ENCODE measurements at regions not wholly inside any gene's neighbourhood (a gene's known extent, or its start where the extent isn't known, plus 50 kb on each side); places are given as distances from the start of the nearest gene placed in this dataset.

GRCh38 chr21:33135925-33136324 is 66.0 kb downstream of the OLIG1 start:
- Histone ChIP-seq H3K36me3 (ENCODE audit: insufficient read depth, low read length) (no peaks in the 10 kb centered on the region), H4K20me1 (ENCODE audit: insufficient read depth, low read length) (no peaks in the 10 kb centered on the region), H3K4me1 (ENCODE audit: insufficient read depth, low read length) (no peaks in the 10 kb centered on the region), H3K79me2 (ENCODE audit: insufficient read depth, low read length) (no peaks in the 10 kb centered on the region), H3K4me3 (ENCODE audit: insufficient read depth, low read depth, low read length) (no peak overlapping the region), H2AFZ (ENCODE audit: low read depth, low read length) (no peak overlapping the region), H3K27me3 (ENCODE audit: insufficient read depth, low read length) (peaks cover 31% of the 10 kb centered on the region), H3K4me2 (ENCODE audit: low read length) (no peak overlapping the region), H3K9me3 (ENCODE audit: insufficient read depth, low read depth, low read length) (no peaks in the 10 kb centered on the region), H3K9ac (ENCODE audit: low read length) (no peak overlapping the region), H3K27ac (ENCODE audit: low read depth, low read length) (no peak overlapping the region)
- Mint-ChIP-seq H3K4me3 (ENCODE audit: unreplicated experiment) (no peak overlapping the region), H3K9me3 (ENCODE audit: unreplicated experiment) (no peaks in the 10 kb centered on the region), H3K36me3 (ENCODE audit: low read depth, unreplicated experiment) (peaks cover 2% of the 10 kb centered on the region), H3K27me3 (ENCODE audit: low read depth, unreplicated experiment) (peaks cover 34% of the 10 kb centered on the region), H3K27ac (ENCODE audit: unreplicated experiment) (no peak overlapping the region), H3K4me1 (ENCODE audit: low read depth, unreplicated experiment) (no peaks in the 10 kb centered on the region)
- no peak for FAIRE-seq
- DNase-seq (ENCODE audit: low read depth) = no peak
- TF ChIP-seq EZH2 (IDR thresholded peaks at IDR 0.05; ENCODE audit: insufficient read depth, low read length) (no peak), CTCF (IDR thresholded peaks at IDR 0.05; ENCODE audit: insufficient read depth, low read depth, low read length) (no peak)

GRCh38 chr21:33136847-33137502 is 67.0 kb downstream of the OLIG1 start:
- no peak for DNase-seq (ENCODE audit: low read depth)
- Mint-ChIP-seq H3K36me3 (ENCODE audit: low read depth, unreplicated experiment) (peaks cover 2% of the 10 kb centered on the region), H3K4me3 (ENCODE audit: unreplicated experiment) (no peak overlapping the region), H3K27ac (ENCODE audit: unreplicated experiment) (no peak overlapping the region), H3K27me3 (ENCODE audit: low read depth, unreplicated experiment) (peaks cover 34% of the 10 kb centered on the region), H3K4me1 (ENCODE audit: low read depth, unreplicated experiment) (no peaks in the 10 kb centered on the region), H3K9me3 (ENCODE audit: unreplicated experiment) (no peaks in the 10 kb centered on the region)
- Histone ChIP-seq H3K4me3 (ENCODE audit: insufficient read depth, low read depth, low read length) (no peak overlapping the region), H3K4me1 (ENCODE audit: insufficient read depth, low read length) (no peaks in the 10 kb centered on the region), H3K79me2 (ENCODE audit: insufficient read depth, low read length) (no peaks in the 10 kb centered on the region), H4K20me1 (ENCODE audit: insufficient read depth, low read length) (no peaks in the 10 kb centered on the region), H3K4me2 (ENCODE audit: low read length) (no peak overlapping the region), H3K27ac (ENCODE audit: low read depth, low read length) (no peak overlapping the region), H2AFZ (ENCODE audit: low read depth, low read length) (no peak overlapping the region), H3K9ac (ENCODE audit: low read length) (no peak overlapping the region), H3K36me3 (ENCODE audit: insufficient read depth, low read length) (no peaks in the 10 kb centered on the region), H3K27me3 (ENCODE audit: insufficient read depth, low read length) (peaks cover 23% of the 10 kb centered on the region), H3K9me3 (ENCODE audit: insufficient read depth, low read depth, low read length) (no peaks in the 10 kb centered on the region)
- TF ChIP-seq CTCF (IDR thresholded peaks at IDR 0.05; ENCODE audit: insufficient read depth, low read depth, low read length) (no peak), EZH2 (IDR thresholded peaks at IDR 0.05; ENCODE audit: insufficient read depth, low read length) (no peak)
- FAIRE-seq = no peak

- H3K4me2 ChIP-seq (ENCODE audit: low read length) = no peak overlapping the region
- peaks cover 2% of the 10 kb centered on the region for H3K36me3 Mint-ChIP-seq (ENCODE audit: low read depth, unreplicated experiment)
- H3K36me3 ChIP-seq (ENCODE audit: insufficient read depth, low read length) = no peaks in the 10 kb centered on the region
- no peaks in the 10 kb centered on the region for H3K4me1 Mint-ChIP-seq (ENCODE audit: low read depth, unreplicated experiment)
- no peak for DNase-seq (ENCODE audit: low read depth)
- H2AFZ ChIP-seq (ENCODE audit: low read depth, low read length) = no peak overlapping the region
- no peak overlapping the region for H3K4me3 ChIP-seq (ENCODE audit: insufficient read depth, low read depth, low read length)
- no peak for TF ChIP-seq EZH2 (IDR thresholded peaks at IDR 0.05; ENCODE audit: insufficient read depth, low read length)
- TF ChIP-seq CTCF (IDR thresholded peaks at IDR 0.05; ENCODE audit: insufficient read depth, low read depth, low read length) = no peak
- no peak overlapping the region for H3K9ac ChIP-seq (ENCODE audit: low read length)
- no peak overlapping the region for H3K27ac Mint-ChIP-seq (ENCODE audit: unreplicated experiment)
- peaks cover 23% of the 10 kb centered on the region for H3K27me3 ChIP-seq (ENCODE audit: insufficient read depth, low read length)
- peaks cover 28% of the 10 kb centered on the region for H3K27me3 Mint-ChIP-seq (ENCODE audit: low read depth, unreplicated experiment)
- H4K20me1 ChIP-seq (ENCODE audit: insufficient read depth, low read length) = no peaks in the 10 kb centered on the region
- no peak for FAIRE-seq
- H3K79me2 ChIP-seq (ENCODE audit: insufficient read depth, low read length) = no peaks in the 10 kb centered on the region
- no peaks in the 10 kb centered on the region for H3K9me3 ChIP-seq (ENCODE audit: insufficient read depth, low read depth, low read length)
- no peaks in the 10 kb centered on the region for H3K4me1 ChIP-seq (ENCODE audit: insufficient read depth, low read length)
- no peak overlapping the region for H3K27ac ChIP-seq (ENCODE audit: low read depth, low read length)
- no peak overlapping the region for H3K4me3 Mint-ChIP-seq (ENCODE audit: unreplicated experiment)
- no peaks in the 10 kb centered on the region for H3K9me3 Mint-ChIP-seq (ENCODE audit: unreplicated experiment)
Observed at GRCh38 chr21:33139084-33139483, 69.1 kb downstream of the OLIG1 start.
